K562 (cell line): ENCODE measurements at regions not wholly inside any gene's neighbourhood (a gene's known extent, or its start where the extent isn't known, plus 50 kb on each side); places are given as distances from the start of the nearest gene placed in this dataset.

Source experiments
- ATAC-seq: fragments of 200-7000 bp; cut with Tn5 transposase; 3 replicates; pipeline ENCODE4 v1.9.1; 2020; ENCODE audit warnings: moderate library complexity
- BruUV-seq: library from RNA; stranded (reverse); fragments of 400-500 nt; replicated peaks from 2 replicates; lab custom pipeline; 2021; lab: Mats Ljungman, UMichigan
- CTCF ChIA-PET: fragments of 300-600 bp; formaldehyde crosslinking; extraction: SDS; loops from one replicate; lab custom pipeline; 2021; ENCODE audit warnings: low intra/inter-chr PET ratio; lab: Yijun Ruan, JAX
- POLR2A ChIA-PET: fragments of 300-600, 350-650 bp; sonication (Branson Sonifier 250); formaldehyde crosslinking; extraction: SDS; loops from one replicate; lab custom pipeline; 2021; ENCODE audit warnings: antibody characterized with exemption, inconsistent platforms; lab: Yijun Ruan, JAX
- DNase-seq, 4 experiments: peaks; one replicate each; pipeline versions ENCODE4 v3.0.0 to v3.0.0-alpha.2; 2011 to 2018; ENCODE audit warnings: low spot score in 3 of 4, mixed read lengths in 3 of 4; ENCODE audit errors: extremely low read depth in 1 of 4
- FAIRE-seq: peaks from 2 replicates; lab custom pipeline; 2011; peaks lifted over from hg19 to GRCh38; lab: Jason Lieb, UNC
- H2AFZ ChIP-seq: 2 replicates; pipeline ENCODE4 v1.6.0; 2011; ENCODE audit warnings: low read depth, low read length, control low read depth, inconsistent platforms
- H3K27ac ChIP-seq: fragments of 200-600 bp; 3 replicates; pipeline ENCODE4 v1.8.0; 2011; ENCODE audit warnings: low read depth, mild to moderate bottlenecking, control low read depth, inconsistent platforms, low read length, moderate library complexity, mixed read lengths; ENCODE audit errors: extremely low read depth
- H3K27me3 ChIP-seq, 2 experiments: fragments of 300-600 bp in 1 of 2; 2 replicates in 1 of 2; 3 replicates in 1 of 2; pipeline versions ENCODE4 v1.6.0 to v1.8.0; 2011; ENCODE audit warnings: inconsistent platforms in 2 of 2, low read length in 2 of 2, mild to moderate bottlenecking in 1 of 2, mixed read lengths in 1 of 2, moderate library complexity in 1 of 2; ENCODE audit not compliant: control insufficient read depth in 2 of 2, insufficient read depth in 2 of 2
- H3K36me3 ChIP-seq: fragments of 300-600 bp; 3 replicates; pipeline ENCODE4 v1.8.0; 2011; ENCODE audit warnings: mild to moderate bottlenecking, low read length, inconsistent platforms; ENCODE audit not compliant: control insufficient read depth, insufficient read depth
- H3K4me1 ChIP-seq, 2 experiments: fragments of 200-600 bp in 1 of 2; replicated peaks in 1 of 2; 2 replicates in 1 of 2; 3 replicates in 1 of 2; pipeline versions ENCODE4 v1.5.1 to v1.8.0; 2011; ENCODE audit warnings: inconsistent platforms in 2 of 2, low read length in 2 of 2, mild to moderate bottlenecking in 1 of 2, mixed read lengths in 1 of 2, moderate library complexity in 1 of 2; ENCODE audit not compliant: control insufficient read depth in 2 of 2, insufficient read depth in 2 of 2
- H3K4me2 ChIP-seq: 2 replicates; pipeline ENCODE4 v1.6.1; 2011; ENCODE audit warnings: low read length, control low read depth, inconsistent platforms, mixed read lengths; ENCODE audit not compliant: insufficient read depth
- H3K4me3 ChIP-seq: fragments of 200-600 bp; sonication (generic), shearing (Covaris generic); 2 replicates; pipeline ENCODE4 v1.5.1; 2016; ENCODE audit warnings: control low read depth, inconsistent platforms
- H3K79me2 ChIP-seq: fragments of 200-600 bp; 3 replicates; pipeline ENCODE4 v1.8.0; 2011; ENCODE audit warnings: low read length, inconsistent platforms; ENCODE audit not compliant: control insufficient read depth, insufficient read depth
- H3K9ac ChIP-seq, 2 experiments: 2 replicates each; pipeline versions ENCODE4 v1.6.0 to v1.6.1; 2011; ENCODE audit warnings: low read depth in 2 of 2, low read length in 2 of 2, control low read depth in 1 of 2, inconsistent platforms in 1 of 2, mild to moderate bottlenecking in 1 of 2, mixed read lengths in 1 of 2; ENCODE audit not compliant: insufficient read depth in 1 of 2
- H3K9me1 ChIP-seq: one replicate; pipeline ENCODE4 v1.6.0; 2011; ENCODE audit warnings: inconsistent platforms, mild to moderate bottlenecking, low read length, moderate library complexity; ENCODE audit not compliant: control insufficient read depth, insufficient read depth
- H3K9me3 ChIP-seq: replicated peaks from 2 replicates; pipeline ENCODE4 v1.5.1; 2011; ENCODE audit warnings: low read depth, low read length, inconsistent platforms; ENCODE audit not compliant: control insufficient read depth, insufficient read depth
- H4K20me1 ChIP-seq: replicated peaks from 2 replicates; pipeline ENCODE4 v1.6.1; 2011; ENCODE audit warnings: low read length, inconsistent platforms, mixed read lengths; ENCODE audit not compliant: control insufficient read depth, insufficient read depth
- CEBPG ChIP-seq, 3 experiments: fragments of 200-800 bp in 1 of 3; sonication (Bioruptor generic) in 1 of 3; sonication (generic) in 1 of 3; formaldehyde crosslinking in 1 of 3; IDR thresholded peaks in 2 of 3; conservative IDR thresholded peaks in 1 of 3; 2 replicates each; pipeline versions ENCODE4 v1.6.1 to v1.8.0; 2016 to 2022; ENCODE audit warnings: missing compliant biosample characterization in 2 of 3, missing genetic modification characterization in 2 of 3, mild to moderate bottlenecking in 1 of 3, missing genetic modification reagents in 1 of 3
- FOXO4 ChIP-seq: fragments of 450-650 bp; formaldehyde crosslinking; IDR thresholded peaks from 2 replicates; pipeline ENCODE4 v1.4.0; 2020; ENCODE audit warnings: mild to moderate bottlenecking, moderate library complexity
- MEF2A ChIP-seq: IDR thresholded peaks from 2 replicates; pipeline ENCODE4 v1.6.1; 2011; ENCODE audit warnings: low read depth, mild to moderate bottlenecking, low read length, moderate library complexity; ENCODE audit not compliant: control insufficient read depth
- POLR3A ChIP-seq: IDR thresholded peaks from 2 replicates; pipeline ENCODE4 v1.6.1; 2011; ENCODE audit warnings: borderline replicate concordance, mild to moderate bottlenecking, moderate library complexity; ENCODE audit not compliant: insufficient read length, insufficient read depth; ENCODE audit errors: extremely low read depth
- ZNF239 ChIP-seq: fragments of 250-450 bp; sonication (Bioruptor Pico); IDR thresholded peaks from 2 replicates; pipeline ENCODE4 v1.4.0; 2020; ENCODE audit warnings: mild to moderate bottlenecking
- in situ Hi-C: fragments of 300-500 bp; cut with MboI; formaldehyde crosslinking; loops from 4 replicates; pipeline ENCODE4 v1.15.0; 2018; ENCODE audit warnings: inconsistent platforms, mixed read lengths
- intact Hi-C: fragments of 100-400 bp; cut with micrococcal nuclease; formaldehyde crosslinking; loops from 2 replicates; pipeline ENCODE4 v1.14.2; 2022

- ChIA-PET POLR2A (no interaction called here), CTCF (no interaction called here)
- FAIRE-seq (no peak), DNase-seq (no peak), ATAC-seq (no peak)
- Histone ChIP-seq H3K79me2 (no peaks in the 10 kb centered on the region), H3K4me1 (no peaks in the 10 kb centered on the region), H3K9ac (no peak overlapping the region), H3K9me1 (no peaks in the 10 kb centered on the region), H3K36me3 (no peaks in the 10 kb centered on the region), H3K27ac (no peak overlapping the region), H3K4me2 (no peak overlapping the region), H4K20me1 (no peaks in the 10 kb centered on the region), H3K4me3 (no peak overlapping the region), H3K9me3 (no peaks in the 10 kb centered on the region; the same call in 1 of the 2 replicates), H3K27me3 (no peaks in the 10 kb centered on the region), H2AFZ (no peak overlapping the region)
- in situ Hi-C loops, result no loop called here
- no TSS peak for BruUV-seq
- intact Hi-C loops, result no loop called here
- TF ChIP-seq MEF2A, result no peak
- no peak for TF ChIP-seq POLR3A
- TF ChIP-seq CEBPG (CRISPR knock-in tag; IDR thresholded peaks at IDR 0.05), result no peak
- no peak for TF ChIP-seq CEBPG (tag; conservative IDR thresholded peaks at IDR 0.05 in 1 of 2, IDR thresholded peaks at IDR 0.05 in 1 of 2)
- no peak for TF ChIP-seq ZNF239 (CRISPR knock-in tag)
- TF ChIP-seq FOXO4 (CRISPR knock-in tag), result no peak
These were observed 633.3 kb downstream of the MAFB start for GRCh38 chr20:40055711-40056110.
